GM11168 (cell line): ENCODE measurements at regions not wholly inside any gene's neighbourhood (a gene's known extent, or its start where the extent isn't known, plus 50 kb on each side); places are given as distances from the start of the nearest gene placed in this dataset.

ENCODE experiments used
- in situ Hi-C: fragments of 300-500 bp; cut with MboI; formaldehyde crosslinking; loops from one replicate; pipeline ENCODE4 v1.12.0; 2022; ENCODE audit warnings: low sequenced_read_pairs; ENCODE audit not compliant: unreplicated experiment

GRCh38 chr4:184575306-184575705, 73.9 kb downstream of the CASP3 start:
- in situ Hi-C loops, result no loop called here

GRCh38 chr4:184574861-184575260, 74.4 kb downstream of the CASP3 start:
- in situ Hi-C loops, result no loop called here

GRCh38 chr4:184573701-184574100, 75.5 kb downstream of the CASP3 start:
- in situ Hi-C loops, result no loop called here

GRCh38 chr4:184568770-184569169, 80.5 kb downstream of the CASP3 start:
- in situ Hi-C loops, result no loop called here

GRCh38 chr4:184563621-184564020, 85.6 kb downstream of the CASP3 start:
- in situ Hi-C loops, result no loop called here

GRCh38 chr4:184558996-184559395, 84.6 kb upstream of the IRF2 start:
- in situ Hi-C loops, result no loop called here

GRCh38 chr4:184553891-184554290, 79.5 kb upstream of the IRF2 start:
- in situ Hi-C loops, result no loop called here

- in situ Hi-C loops, result no loop called here
Observed at GRCh38 chr4:184550476-184550875, 76.1 kb upstream of the IRF2 start.

GRCh38 chr4:184548648-184549341, 74.4 kb upstream of the IRF2 start:
- in situ Hi-C loops, result loop anchor here (10.0 kb wide), 1 partner anchor 86 kb away; no protein-coding TSS in a partner anchor

- in situ Hi-C loops, result loop anchor here (10.0 kb wide), 1 partner anchor 87 kb away; no protein-coding TSS in a partner anchor
Observed at GRCh38 chr4:184548316-184548647, 73.9 kb upstream of the IRF2 start.

GRCh38 chr4:184544788-184545409, 70.5 kb upstream of the IRF2 start:
- in situ Hi-C loops, result loop anchor here (10.0 kb wide), 1 partner anchor 90 kb away; no protein-coding TSS in a partner anchor

GRCh38 chr4:184541907-184542306, 67.6 kb upstream of the IRF2 start:
- in situ Hi-C loops, result loop anchor here (10.0 kb wide), 1 partner anchor 93 kb away; no protein-coding TSS in a partner anchor

- in situ Hi-C loops, result loop anchor here (10.0 kb wide), 1 partner anchor 94 kb away; no protein-coding TSS in a partner anchor
Observed at GRCh38 chr4:184540307-184540706, 66.0 kb upstream of the IRF2 start.

GRCh38 chr4:184538023-184538599, 63.8 kb upstream of the IRF2 start:
- in situ Hi-C loops, result loop anchor here (10.0 kb wide), 1 partner anchor 273 kb away; no protein-coding TSS in a partner anchor

GRCh38 chr4:184537269-184538022, 63.1 kb upstream of the IRF2 start:
- in situ Hi-C loops, result loop anchor here (10.0 kb wide), 1 partner anchor 273 kb away; no protein-coding TSS in a partner anchor

- in situ Hi-C loops, result loop anchor here (10.0 kb wide), 1 partner anchor 272 kb away; no protein-coding TSS in a partner anchor
Observed at GRCh38 chr4:184536881-184537248, 62.5 kb upstream of the IRF2 start.

GRCh38 chr4:184536065-184536880, 61.9 kb upstream of the IRF2 start:
- in situ Hi-C loops, result loop anchor here (10.0 kb wide), 1 partner anchor 271 kb away; no protein-coding TSS in a partner anchor

GRCh38 chr4:184534511-184535391, 60.4 kb upstream of the IRF2 start:
- in situ Hi-C loops, result loop anchor here (10.0 kb wide), 1 partner anchor 270 kb away; no protein-coding TSS in a partner anchor

- in situ Hi-C loops, result loop anchor here (10.0 kb wide), 1 partner anchor 269 kb away; no protein-coding TSS in a partner anchor
Observed at GRCh38 chr4:184533908-184534307, 59.6 kb upstream of the IRF2 start.
